Skeletal muscle satellite cell (primary cell): ENCODE measurements at regions not wholly inside any gene's neighbourhood (a gene's known extent, or its start where the extent isn't known, plus 50 kb on each side); places are given as distances from the start of the nearest gene placed in this dataset.
"Not testable (repeated sequence)": the region's sequence is repeated elsewhere in the genome, so short reads cannot be mapped to it uniquely, and the experiment has no call there.

Experiments
- H3K27me3 ChIP-seq: 2 replicates; pipeline ENCODE4 v1.7.0; 2013; ENCODE audit warnings: low read length; ENCODE audit not compliant: control insufficient read depth, insufficient read depth
- H3K36me3 ChIP-seq: 2 replicates; pipeline ENCODE4 v1.7.0; 2013; ENCODE audit warnings: mild to moderate bottlenecking, control low read depth, low read length; ENCODE audit not compliant: insufficient read depth
- H3K4me1 ChIP-seq: 2 replicates; pipeline ENCODE4 v1.7.0; 2013; ENCODE audit warnings: low read length; ENCODE audit not compliant: control insufficient read depth, insufficient read depth
- H3K4me2 ChIP-seq: 2 replicates; pipeline ENCODE4 v1.7.0; 2013; ENCODE audit warnings: mild to moderate bottlenecking, low read length
- H3K4me3 ChIP-seq: 2 replicates; pipeline ENCODE4 v1.7.0; 2013; ENCODE audit warnings: low read length
- H3K9ac ChIP-seq: 2 replicates; pipeline ENCODE4 v1.7.0; 2013; ENCODE audit warnings: mild to moderate bottlenecking, low read depth, low read length, moderate library complexity
- H3K9me3 ChIP-seq: replicated peaks from 2 replicates; pipeline ENCODE4 v1.7.0; 2013; ENCODE audit warnings: mild to moderate bottlenecking, control low read depth, low read length

DNA sequence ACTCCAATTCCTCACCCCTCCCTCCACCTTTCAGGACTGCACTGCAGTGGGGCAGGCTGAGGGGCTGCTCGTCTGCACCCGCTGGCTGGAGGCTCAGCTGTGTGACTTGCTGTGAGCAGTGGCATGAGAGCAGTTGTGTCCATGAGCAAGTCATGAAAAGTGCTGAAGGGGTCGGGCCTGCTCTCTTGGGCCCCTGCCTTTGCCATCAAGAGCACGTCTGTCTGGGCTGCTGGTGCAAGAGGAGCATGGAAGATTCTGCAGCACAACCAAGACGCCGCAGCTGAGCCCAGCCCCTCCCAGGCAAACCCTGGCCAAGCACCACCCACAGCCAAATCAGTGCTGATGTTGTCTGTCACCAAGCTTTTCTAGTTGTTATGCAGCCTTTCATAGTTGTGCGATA is 284.3 kb downstream of the TCERG1L start:
- Histone ChIP-seq H3K4me2 (no peak overlapping the region), H3K9ac (no peak overlapping the region), H3K9me3 (peaks cover 23% of the 10 kb centered on the region), H3K4me1 (no peaks in the 10 kb centered on the region), H3K27me3 (no peaks in the 10 kb centered on the region), H3K36me3 (no peaks in the 10 kb centered on the region), H3K4me3 (no peak overlapping the region)

DNA sequence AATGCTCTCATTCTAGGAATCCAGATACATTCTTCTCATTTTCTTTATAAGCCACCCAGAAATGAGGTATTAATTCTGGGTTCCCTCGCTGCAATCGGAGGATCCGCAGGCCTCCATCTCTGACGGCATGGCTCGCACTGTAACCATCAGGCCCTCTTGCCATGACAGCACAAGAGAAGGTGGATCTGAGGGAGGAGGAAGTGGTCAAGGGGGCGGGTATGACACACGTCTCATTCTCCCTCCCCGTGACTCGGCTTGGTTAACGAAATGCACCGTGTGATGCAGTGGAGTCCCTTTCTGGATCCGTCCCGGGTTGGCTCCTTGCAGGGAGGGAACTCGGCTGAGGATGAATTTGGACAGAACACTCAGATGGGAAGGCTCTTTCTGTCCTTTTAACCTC is 280.2 kb downstream of the TCERG1L start:
- H3K4me2 ChIP-seq, result no peak overlapping the region
- no peak overlapping the region for H3K4me3 ChIP-seq
- H3K9ac ChIP-seq, result no peak overlapping the region
- peaks cover 2% of the 10 kb centered on the region for H3K9me3 ChIP-seq
- H3K27me3 ChIP-seq, result no peaks in the 10 kb centered on the region
- H3K4me1 ChIP-seq, result no peaks in the 10 kb centered on the region
- H3K36me3 ChIP-seq, result no peaks in the 10 kb centered on the region

DNA sequence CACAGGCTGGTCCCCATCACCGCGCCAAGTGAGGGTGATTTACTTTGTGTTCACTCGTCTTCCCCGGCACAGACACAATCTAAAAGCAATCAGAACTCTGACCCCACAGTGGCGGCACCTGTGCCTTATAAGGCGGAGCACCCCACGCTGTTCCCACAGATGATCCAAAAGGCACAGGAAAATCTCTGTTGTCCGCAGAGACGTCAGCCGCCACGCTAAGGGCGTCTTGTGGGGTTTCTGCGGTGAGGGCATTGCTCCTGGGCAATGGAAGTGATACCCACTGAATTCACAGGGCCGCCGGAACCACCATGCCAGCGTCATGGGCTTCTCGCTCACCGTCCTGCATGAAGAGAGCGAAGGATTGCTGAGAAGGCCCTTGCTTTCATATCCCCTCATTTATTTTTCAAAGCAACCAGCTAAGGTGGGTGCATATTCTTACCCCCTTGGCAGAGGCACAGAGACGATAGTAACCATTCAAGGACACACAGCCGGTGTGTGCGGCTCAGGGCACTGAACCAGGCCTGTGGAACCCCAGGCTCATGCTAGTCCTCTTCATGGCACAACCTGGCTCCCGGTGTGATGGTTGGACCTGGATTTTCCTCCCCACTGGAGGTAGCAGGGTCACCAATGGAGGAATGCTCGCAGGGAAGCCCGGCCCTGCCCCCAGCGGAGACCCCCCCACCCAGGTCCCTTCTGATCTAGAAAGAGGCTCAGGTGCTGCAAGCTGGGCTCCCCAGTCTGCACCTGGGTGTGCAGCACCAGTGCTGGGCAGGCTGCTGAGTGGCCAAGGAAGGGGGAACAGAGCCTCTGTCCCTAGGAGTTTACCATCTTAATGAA is 279.0 kb downstream of the TCERG1L start:
- H3K9me3 ChIP-seq, result peaks cover 6% of the 10 kb centered on the region
- no peak overlapping the region for H3K4me3 ChIP-seq
- H3K4me2 ChIP-seq, result no peak overlapping the region
- no peaks in the 10 kb centered on the region for H3K27me3 ChIP-seq
- H3K4me1 ChIP-seq, result no peaks in the 10 kb centered on the region
- H3K9ac ChIP-seq, result no peak overlapping the region
- no peaks in the 10 kb centered on the region for H3K36me3 ChIP-seq

DNA sequence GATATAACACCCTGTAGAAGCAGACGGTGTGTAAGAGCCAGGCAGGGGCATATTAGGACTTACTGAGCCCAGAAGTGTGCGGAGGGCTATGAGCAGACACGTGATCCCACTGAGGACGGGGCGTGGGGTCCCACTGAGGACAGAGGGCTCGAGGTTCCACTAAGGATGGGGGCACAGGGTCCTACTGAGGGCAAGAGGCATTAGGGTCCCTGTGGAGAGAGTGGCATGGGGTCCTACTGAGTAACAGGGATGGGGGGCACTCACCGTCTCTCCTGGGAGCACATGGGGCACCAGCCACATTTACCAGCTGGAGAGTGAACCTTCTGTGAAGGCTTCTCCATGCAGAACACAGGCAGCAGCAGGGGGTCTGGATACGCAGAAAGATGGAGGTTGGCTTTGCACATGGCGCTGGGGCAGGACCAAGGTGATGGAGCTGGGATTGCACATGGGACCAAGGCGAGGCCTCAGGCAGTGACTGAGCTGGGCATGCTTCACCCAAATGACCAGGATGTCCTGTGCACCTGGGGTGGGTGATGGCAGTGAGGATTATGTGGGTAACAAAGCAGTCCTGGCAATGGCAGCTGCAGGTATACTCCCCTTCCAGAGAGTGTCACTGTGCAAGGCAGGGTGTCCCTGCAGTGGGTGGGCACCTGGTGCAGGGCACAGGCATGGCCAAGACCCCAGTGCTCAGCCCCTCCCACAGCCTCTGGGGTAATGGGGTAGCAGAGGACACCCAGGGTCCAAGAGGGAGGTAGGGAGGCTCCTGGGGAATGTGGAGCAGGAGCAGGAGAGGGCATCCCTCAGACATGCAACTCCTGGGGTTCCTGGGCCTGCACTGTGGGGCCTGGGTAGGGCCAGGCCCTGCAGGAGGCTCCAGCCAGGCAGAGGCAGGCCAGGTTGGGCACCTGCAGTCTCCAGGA is 278.1 kb downstream of the TCERG1L start:
- Histone ChIP-seq H3K4me3 (no peak overlapping the region), H3K9ac (no peak overlapping the region), H3K4me2 (no peak overlapping the region), H3K27me3 (no peaks in the 10 kb centered on the region), H3K4me1 (no peaks in the 10 kb centered on the region), H3K9me3 (peaks cover 9% of the 10 kb centered on the region), H3K36me3 (no peaks in the 10 kb centered on the region)

DNA sequence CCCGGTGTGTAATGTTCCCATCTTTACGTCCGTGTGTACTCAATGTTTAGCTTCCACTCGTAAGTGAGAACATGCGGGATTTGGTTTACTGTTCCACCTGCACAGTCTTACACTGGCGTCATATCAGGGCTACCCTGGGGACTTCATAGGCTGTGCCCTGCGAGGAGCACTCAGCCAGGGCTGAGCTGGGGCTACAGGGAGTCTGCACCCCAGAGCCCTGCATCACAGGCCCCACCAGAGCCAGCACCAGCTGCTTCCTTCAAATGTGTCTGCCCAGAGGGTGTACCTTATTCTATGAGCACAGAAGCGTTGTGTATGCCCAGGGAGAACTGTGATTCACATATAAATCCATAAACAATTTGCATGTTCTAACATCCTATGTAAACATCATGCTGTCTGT is 277.1 kb downstream of the TCERG1L start:
- H3K27me3 ChIP-seq, result no peaks in the 10 kb centered on the region
- no peaks in the 10 kb centered on the region for H3K36me3 ChIP-seq
- H3K9me3 ChIP-seq, result peaks cover 11% of the 10 kb centered on the region
- H3K4me1 ChIP-seq, result no peaks in the 10 kb centered on the region
- no peak overlapping the region for H3K4me3 ChIP-seq
- H3K9ac ChIP-seq, result no peak overlapping the region
- no peak overlapping the region for H3K4me2 ChIP-seq

DNA sequence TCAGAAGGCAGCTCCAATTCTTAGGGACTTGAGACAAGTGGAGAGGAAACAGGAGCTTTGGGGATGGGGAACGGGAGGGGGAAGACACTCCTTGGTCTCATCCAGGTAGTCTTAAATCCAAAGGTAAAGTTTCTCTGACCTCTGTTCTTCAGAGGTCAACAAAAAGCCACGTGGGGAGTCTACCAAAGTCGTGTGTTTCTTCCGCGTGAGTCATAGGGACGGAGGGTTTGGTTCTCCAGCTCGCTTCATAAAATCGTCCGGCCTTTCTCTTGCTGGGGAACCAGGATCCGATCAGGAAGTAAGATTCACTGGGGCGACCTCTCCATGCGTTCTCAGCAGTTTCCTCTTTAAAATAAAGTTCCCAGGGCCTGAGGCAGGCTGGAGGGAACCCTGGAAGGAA is 275.7 kb downstream of the TCERG1L start:
- Histone ChIP-seq H3K4me1 (no peaks in the 10 kb centered on the region), H3K9ac (no peak overlapping the region), H3K27me3 (no peaks in the 10 kb centered on the region), H3K36me3 (no peaks in the 10 kb centered on the region), H3K4me2 (no peak overlapping the region), H3K9me3 (peaks cover 11% of the 10 kb centered on the region), H3K4me3 (no peak overlapping the region)

DNA sequence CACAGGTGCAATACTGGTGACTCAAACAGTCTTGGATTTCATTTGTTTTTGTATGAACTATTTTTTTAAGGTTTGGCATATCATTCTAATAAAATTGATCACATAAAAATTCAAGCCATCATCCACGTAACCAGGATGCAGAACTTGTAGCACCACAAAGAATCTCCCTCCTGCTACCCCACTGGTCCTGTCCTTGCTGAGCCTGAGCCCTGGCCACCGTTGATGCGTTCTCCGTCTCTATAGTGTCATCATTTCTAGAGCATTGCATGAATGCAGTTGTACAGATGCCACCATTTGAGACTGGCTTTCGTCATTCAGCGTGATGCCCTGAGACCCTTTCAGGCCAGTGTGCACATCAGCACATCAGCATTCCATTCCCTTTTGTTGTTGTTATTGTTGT is 273.5 kb downstream of the TCERG1L start:
- Histone ChIP-seq H3K4me3 (no peak overlapping the region), H3K9ac (no peak overlapping the region), H3K27me3 (no peaks in the 10 kb centered on the region), H3K4me2 (no peak overlapping the region), H3K9me3 (peaks cover 18% of the 10 kb centered on the region), H3K4me1 (no peaks in the 10 kb centered on the region), H3K36me3 (no peaks in the 10 kb centered on the region)

DNA sequence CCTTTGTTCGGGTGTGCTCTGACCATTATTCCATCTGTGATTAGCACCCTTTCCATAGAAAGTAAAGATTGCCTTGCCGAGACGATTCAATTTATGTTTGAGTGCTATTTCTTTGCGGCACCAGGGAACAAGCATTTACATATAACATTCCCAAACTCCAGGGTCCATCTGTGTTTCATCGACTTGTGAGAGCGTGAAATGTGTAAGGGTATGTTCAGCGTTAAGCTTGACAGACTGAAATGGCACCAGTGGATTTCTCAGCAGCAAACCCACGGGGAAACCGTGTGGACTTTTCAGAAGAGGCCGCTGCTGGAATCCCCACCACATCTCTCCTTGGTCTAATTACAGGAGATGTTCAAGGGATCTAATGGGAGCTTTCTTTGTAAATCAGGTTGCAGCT is 270.5 kb downstream of the TCERG1L start:
- Histone ChIP-seq H3K4me1 (no peaks in the 10 kb centered on the region), H3K9me3 (peaks cover 18% of the 10 kb centered on the region)

DNA sequence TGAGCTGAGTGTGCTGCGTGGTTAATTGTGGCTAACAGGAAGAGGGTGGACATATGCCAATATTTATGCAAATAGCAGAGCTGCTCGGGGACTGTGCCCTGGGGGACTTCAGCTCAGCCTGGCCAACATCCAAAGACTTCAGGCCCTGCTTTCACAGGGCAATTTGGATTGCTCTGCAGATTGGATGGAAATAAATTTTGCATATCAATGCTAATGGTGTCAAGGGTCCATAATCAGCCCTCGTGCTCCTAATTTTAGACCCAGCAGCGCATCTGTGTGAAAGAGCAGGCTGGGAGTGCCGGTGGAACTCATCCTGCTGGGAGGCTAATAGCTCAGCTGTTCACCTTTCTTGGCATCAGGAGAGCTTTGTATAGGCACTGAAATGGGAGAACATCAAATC is 270.1 kb downstream of the TCERG1L start:
- Histone ChIP-seq H3K27me3 (no peaks in the 10 kb centered on the region), H3K4me2 (no peak overlapping the region), H3K9me3 (peaks cover 18% of the 10 kb centered on the region), H3K36me3 (no peaks in the 10 kb centered on the region), H3K4me3 (no peak overlapping the region), H3K9ac (no peak overlapping the region), H3K4me1 (no peaks in the 10 kb centered on the region)

More for the DNA sequence above, 270.5 kb downstream of the TCERG1L start:
- Histone ChIP-seq H3K9ac (no peak overlapping the region), H3K27me3 (no peaks in the 10 kb centered on the region), H3K4me3 (no peak overlapping the region), H3K4me2 (no peak overlapping the region), H3K36me3 (no peaks in the 10 kb centered on the region)

DNA sequence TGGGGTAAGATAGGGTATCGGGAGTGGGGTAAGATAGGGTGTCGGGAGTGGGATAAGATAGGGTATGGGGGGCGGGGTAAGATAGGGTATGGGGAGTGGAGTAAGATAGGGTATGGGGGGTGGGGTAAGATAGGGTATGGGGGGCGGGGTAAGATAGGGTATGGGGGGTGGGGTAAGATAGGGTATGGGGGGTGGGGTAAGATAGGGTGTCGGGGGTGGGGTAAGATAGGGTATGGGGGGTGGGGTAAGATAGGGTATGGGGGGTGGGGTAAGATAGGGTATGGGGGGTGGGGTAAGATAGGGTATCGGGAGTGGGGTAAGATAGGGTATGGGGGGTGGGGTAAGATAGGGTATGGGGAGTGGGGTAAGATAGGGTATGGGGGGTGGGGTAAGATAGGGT is 269.5 kb downstream of the TCERG1L start:
- H3K4me3 ChIP-seq, H3K27me3 ChIP-seq, H3K4me2 ChIP-seq, H3K4me1 ChIP-seq, H3K36me3 ChIP-seq, H3K9ac ChIP-seq: not testable (repeated sequence)
- H3K9me3 ChIP-seq, result peaks cover 14% of the 10 kb centered on the region
